C1 segment of cervical spinal cord (tissue), 14 donors: ENCODE measurements at regions not wholly inside any gene's neighbourhood (a gene's known extent, or its start where the extent isn't known, plus 50 kb on each side); places are given as distances from the start of the nearest gene placed in this dataset.
"Not testable (repeated sequence)": the region's sequence is repeated elsewhere in the genome, so short reads cannot be mapped to it uniquely, and the experiment has no call there.

Source experiments
- DNase-seq, 14 donors: peaks; one replicate each; lab custom pipeline; 2025; lab: John Stamatoyannopoulos, UW

DNA sequence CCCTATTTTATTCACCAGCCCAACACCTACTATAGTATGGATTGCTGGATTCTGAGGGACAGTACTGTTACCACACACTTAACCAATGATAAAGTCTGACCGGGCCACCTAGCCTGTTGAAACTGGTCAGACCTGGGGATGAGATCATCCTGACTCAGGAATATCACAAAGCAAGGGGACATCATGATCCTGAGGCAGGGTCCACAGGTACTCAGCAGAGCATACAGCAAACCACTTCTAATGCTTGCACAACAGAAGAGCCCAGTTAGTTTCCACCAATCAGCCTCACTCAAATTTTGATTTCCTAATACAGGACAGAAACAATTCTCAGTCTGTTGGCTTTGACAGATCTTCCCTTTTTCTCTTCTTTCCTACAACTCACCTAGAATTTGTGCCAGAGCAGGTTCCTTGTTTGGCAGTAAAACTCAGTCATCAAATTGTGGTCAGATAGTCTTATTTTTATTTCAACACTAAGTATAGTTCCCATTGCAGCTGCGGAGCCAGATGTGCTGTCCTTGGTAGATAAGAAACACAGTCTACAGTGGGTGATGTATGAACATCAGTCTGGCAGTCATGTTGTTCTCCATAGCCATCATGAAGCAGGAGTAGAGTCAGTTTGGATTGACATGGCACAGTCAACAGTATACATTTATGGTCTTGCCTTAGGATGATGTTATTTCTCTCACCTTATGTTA lies 90.1 kb upstream of the PRR23C start:
- DNase-seq = no peak

- DNase-seq = no peak
These were observed 91.0 kb upstream of the PRR23C start for GRCh38 chr3:139135657-139136056.

- DNase-seq = no peak
These were observed 91.9 kb upstream of the PRR23C start for GRCh38 chr3:139136469-139137202.

- DNase-seq = no peak
These were observed 95.9 kb upstream of the PRR23C start for GRCh38 chr3:139140553-139140952.

- not testable (repeated sequence) for DNase-seq
These were observed 101.3 kb upstream of the PRR23C start for GRCh38 chr3:139145980-139146379.

DNA sequence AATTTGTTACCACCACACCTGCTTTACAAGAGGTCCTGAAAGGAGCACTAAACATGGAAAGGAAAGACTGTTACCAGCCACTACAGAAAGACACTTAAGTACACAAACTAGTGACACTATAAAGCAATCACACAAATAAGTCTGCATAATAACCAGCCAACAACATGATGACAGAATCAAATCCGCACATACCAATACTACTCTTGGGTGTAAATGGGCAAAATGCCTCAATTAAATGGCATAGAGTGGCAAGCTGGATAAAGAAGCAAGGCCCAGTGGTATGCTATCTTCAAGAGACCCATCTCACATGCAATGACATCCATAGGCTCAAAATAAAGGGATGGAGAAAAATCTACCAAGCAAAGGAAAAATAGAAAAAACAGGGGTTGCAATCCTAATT lies 106.8 kb upstream of the PRR23C start:
- no peak for DNase-seq

DNA sequence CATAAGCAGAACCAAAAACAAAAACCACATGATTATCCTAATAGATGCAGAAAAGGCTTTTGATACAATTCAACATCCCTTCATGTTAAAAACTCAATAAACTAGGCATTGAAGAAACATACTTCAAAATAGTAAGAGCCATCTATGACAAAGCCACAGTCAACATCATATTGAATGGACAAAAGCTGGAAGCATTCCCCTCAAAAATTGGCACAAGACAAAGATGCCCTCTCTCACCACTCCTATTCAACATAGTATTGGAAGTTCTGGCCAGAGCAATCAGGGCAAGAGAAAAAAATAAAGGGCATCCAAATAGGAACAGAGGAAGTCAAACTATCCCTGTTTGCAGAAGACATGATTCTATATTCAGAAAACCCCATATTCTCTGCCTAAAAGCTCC lies 108.7 kb upstream of the PRR23C start:
- not testable (repeated sequence) for DNase-seq

DNA sequence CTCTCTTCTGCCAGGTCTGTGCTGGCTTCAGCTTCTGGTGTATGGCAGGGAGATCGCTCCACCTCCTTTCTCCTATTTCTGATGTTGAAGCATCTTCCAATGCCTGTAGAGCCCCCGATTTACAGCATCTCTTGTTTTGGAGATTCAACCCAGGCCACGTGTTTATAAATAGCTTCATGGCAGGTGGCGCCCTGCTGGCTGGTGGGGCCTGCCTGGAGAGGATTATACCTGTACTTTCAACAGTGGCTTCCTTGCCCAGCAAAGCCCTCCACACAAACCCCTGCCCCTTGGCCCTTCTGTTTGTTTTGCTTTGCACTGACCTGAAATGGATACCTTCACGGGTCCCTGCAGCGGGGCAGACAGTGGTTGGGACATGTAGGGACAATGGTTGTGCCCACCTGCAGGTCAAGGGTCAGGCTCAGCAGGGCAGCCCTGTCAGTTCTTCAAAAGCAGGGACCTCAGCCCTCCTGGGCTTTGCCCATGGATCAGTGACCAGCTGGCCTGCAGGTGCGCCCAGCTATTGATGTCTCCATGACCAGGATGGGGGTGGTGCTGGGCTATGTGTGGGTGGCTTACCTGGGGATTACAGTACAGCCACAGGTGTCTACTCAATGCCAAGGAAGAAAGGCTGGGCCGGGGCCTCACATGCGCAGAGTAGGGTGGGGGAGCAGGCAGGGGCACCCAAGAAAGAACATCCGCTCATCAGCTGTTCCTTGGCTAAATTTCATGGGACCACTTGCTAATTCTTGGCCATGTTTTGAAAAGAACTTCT lies 112.7 kb upstream of the PRR23C start:
- no peak for DNase-seq

- no peak for DNase-seq
These were observed 114.7 kb upstream of the PRR23C start for GRCh38 chr3:139159356-139159755.

GRCh38 chr3:139173372-139174108 lies 128.8 kb upstream of the PRR23C start:
- peak in 12 of 14 donors; percentile 3 to 55 (median 27) for DNase-seq

- no peak for DNase-seq
These were observed 135.8 kb upstream of the PRR23C start for GRCh38 chr3:139180489-139180888.

DNA sequence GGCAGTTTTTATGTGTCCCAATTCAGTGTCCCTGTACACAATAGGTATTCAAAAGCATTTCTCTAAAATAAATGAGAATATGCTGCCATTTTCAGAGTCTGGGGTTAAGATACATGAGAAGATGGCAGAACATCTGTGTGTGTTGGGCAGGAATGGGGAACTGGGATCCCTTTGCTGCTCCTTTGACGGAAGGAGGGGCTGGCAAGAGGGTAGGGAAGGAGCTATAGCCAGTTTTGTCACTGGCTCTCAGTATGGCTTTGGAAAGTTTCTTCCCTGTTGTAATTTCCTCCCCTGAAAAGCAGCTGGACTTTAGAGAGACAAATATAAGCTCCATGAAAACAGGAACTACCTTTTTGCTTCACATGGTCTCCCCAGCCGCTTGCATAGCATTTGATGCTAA lies 137.5 kb upstream of the PRR23C start:
- DNase-seq = no peak

GRCh38 chr3:139182598-139182997 lies 137.9 kb upstream of the PRR23C start:
- DNase-seq = no peak

DNA sequence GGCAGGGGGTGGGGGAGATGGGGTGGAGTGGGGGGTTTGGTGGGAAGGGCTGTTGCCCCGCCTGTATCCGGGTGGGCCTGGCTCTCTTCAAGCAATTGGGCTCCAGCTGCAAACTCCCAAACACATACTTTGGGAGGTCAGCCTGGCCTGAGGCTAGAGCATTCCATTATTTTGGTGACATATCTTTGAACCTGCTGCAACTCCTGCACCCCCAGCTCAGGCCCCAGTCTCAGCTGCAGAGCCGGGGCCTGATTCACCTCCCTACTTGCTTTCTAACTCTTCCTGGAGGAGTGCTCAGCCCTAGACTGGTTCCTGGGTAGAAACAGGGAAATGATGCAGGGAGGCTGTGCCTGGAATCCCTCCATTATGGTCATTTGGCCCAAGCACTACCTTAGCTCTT lies 140.8 kb upstream of the PRR23C start:
- no peak for DNase-seq

- DNase-seq = no peak
These were observed 142.5 kb upstream of the PRR23C start for GRCh38 chr3:139187154-139187553.

DNA sequence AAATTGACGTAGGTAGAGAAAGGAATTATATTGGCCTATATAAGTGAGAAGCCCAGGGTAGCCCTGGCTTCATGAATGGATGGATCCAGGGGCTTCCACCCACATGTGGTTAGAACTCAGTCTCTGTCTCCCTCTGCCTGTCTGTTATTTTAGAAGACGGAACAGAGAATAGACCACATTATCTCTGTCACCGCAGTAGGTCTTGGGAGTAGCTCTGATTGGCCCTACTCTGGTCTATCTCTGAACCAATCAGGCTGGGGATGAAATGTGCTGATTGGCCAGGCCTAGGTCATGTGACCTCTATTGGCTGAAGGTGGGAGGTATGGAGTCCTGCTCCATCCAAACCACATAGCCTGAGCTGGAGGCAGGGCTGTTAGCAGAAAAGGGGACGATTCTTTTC lies 143.0 kb upstream of the PRR23C start:
- no peak for DNase-seq

GRCh38 chr3:139189943-139190342 lies 145.3 kb upstream of the PRR23C start:
- DNase-seq = no peak

GRCh38 chr3:139194421-139194820 lies 149.4 kb upstream of the MRPS22 start:
- not testable (repeated sequence) for DNase-seq

GRCh38 chr3:139196146-139196545 lies 147.7 kb upstream of the MRPS22 start:
- DNase-seq = not testable (repeated sequence)

GRCh38 chr3:139197251-139197650 lies 146.6 kb upstream of the MRPS22 start:
- no peak for DNase-seq

DNA sequence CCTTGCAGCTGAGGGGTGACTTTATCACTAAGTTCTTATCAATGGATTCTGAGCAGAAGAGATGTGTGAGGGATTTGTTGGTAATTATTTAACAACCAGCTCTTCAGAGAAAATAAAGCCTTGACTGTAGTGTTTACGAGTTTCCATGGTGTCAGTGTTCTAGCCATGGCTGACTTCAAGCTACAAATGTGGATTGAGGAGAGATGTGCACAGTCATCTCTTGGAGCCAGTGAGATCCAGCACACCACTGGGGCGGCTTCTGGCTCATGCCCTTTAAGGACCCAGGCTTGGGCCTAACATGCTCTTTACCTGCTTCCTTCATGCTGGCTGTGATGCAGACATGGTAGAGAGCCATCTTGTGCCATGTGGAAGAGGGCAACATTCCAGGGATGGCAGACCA lies 145.6 kb upstream of the MRPS22 start:
- DNase-seq = no peak

DNA sequence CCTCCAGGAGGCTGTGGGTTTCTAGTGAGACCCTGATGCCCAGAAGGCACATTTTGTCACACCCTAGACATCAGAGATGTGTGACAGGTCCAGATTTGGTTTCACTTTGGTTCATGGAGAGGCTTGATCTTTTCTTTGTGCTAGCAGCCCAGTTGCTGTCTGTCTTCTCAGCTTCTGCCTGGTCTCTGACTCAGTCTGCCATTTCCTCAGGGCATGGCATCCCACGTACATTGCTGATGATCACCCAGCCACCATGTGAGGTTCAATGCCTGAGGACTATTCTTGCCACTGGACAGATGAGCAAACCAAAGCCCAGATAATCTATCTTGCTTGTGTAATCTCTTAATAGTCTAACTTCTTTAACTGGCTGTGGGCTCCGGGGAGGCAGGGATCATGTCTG lies 144.9 kb upstream of the MRPS22 start:
- DNase-seq = no peak
